ENCODE measurements at regions not wholly inside any gene's neighbourhood (a gene's known extent, or its start where the extent isn't known, plus 50 kb on each side); places are given as distances from the start of the nearest gene placed in this dataset.

DNA sequence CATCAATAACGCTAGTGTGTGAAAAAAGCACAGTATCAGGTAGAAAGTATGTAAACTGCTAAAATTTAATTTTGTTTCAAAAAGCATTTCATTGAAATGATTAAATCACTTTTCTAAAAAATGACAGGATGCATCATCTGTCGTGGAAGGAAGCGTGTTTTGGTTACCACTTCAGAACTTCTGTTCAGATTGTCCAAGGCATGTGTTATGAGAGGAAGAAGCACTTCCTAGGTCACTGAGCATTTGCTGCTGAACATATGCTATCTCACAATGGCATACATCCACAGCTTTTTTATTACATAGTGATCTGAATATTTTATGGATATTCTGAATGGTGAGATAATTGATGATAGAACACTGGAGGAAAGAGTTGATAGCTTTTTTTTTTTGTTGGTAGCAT lies 737.5 kb downstream of the SATB2 start:
- Histone ChIP-seq H2AFZ (ENCODE audit: low read depth) (no peak overlapping the region), H3K79me2 (ENCODE audit: insufficient read depth) (no peaks in the 10 kb centered on the region), H4K20me1 (ENCODE audit: insufficient read depth) (no peaks in the 10 kb centered on the region), H3F3A (replicated peaks; ENCODE audit: insufficient read depth) (no peaks in the 10 kb centered on the region), H3K4me2 (no peak overlapping the region), H3K4me3 (ENCODE audit: low read depth in 2 of 2, low read length in 1 of 2) (no peak overlapping the region), H3K27me3 (ENCODE audit: insufficient read depth) (no peaks in the 10 kb centered on the region), H3K9me3 (no peaks in the 10 kb centered on the region), H3K9ac (no peak overlapping the region), H3K4me1 (ENCODE audit: control insufficient read depth in 1 of 2, insufficient read depth in 2 of 2, low read depth in 1 of 2, low read length in 1 of 2) (no peaks in the 10 kb centered on the region), H3K36me3 (replicated peaks in 1 of 2; ENCODE audit: control insufficient read depth in 1 of 2, insufficient read depth in 2 of 2, low read length in 1 of 2) (no peaks in the 10 kb centered on the region), H3K27ac (ENCODE audit: low read depth in 2 of 2, low read length in 1 of 2) (no peak overlapping the region), H3K9me2 (no peaks in the 10 kb centered on the region)
- POLR2A ChIA-PET: no interaction called here
- CTCF ChIA-PET: interaction anchor here (0.6 to 1.1 kb wide), 2 partner anchors 20 to 411 kb away, joined by 3 read pairs; no protein-coding TSS in a partner anchor
- 38% methylated on average over 3 of the region's 3 CpGs for WGBS (ENCODE audit: low lambda C conversion rate)
- no peak for DNase-seq
- no peak for TF ChIP-seq TCF12 (IDR thresholded peaks at IDR 0.05)
- no peak for TF ChIP-seq RXRA (IDR thresholded peaks at IDR 0.05; ENCODE audit: borderline replicate concordance, low read depth)
- no peak for TF ChIP-seq SIN3A (IDR thresholded peaks at IDR 0.05; ENCODE audit: borderline replicate concordance, low read depth, low read length)
- no peak for TF ChIP-seq ELF1 (IDR thresholded peaks at IDR 0.05)
- no peak for TF ChIP-seq RAD21 (IDR thresholded peaks at IDR 0.05; ENCODE audit: low read length)
- TF ChIP-seq, protein P1, sequence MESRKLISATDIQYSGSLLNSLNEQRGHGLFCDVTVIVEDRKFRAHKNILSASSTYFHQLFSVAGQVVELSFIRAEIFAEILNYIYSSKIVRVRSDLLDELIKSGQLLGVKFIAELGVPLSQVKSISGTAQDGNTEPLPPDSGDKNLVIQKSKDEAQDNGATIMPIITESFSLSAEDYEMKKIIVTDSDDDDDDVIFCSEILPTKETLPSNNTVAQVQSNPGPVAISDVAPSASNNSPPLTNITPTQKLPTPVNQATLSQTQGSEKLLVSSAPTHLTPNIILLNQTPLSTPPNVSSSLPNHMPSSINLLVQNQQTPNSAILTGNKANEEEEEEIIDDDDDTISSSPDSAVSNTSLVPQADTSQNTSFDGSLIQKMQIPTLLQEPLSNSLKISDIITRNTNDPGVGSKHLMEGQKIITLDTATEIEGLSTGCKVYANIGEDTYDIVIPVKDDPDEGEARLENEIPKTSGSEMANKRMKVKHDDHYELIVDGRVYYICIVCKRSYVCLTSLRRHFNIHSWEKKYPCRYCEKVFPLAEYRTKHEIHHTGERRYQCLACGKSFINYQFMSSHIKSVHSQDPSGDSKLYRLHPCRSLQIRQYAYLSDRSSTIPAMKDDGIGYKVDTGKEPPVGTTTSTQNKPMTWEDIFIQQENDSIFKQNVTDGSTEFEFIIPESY (IDR thresholded peaks at IDR 0.05; ENCODE audit: borderline replicate concordance, low read depth): no peak
- TF ChIP-seq MXI1 (IDR thresholded peaks at IDR 0.05; ENCODE audit: low read depth, low read length): no peak

DNA sequence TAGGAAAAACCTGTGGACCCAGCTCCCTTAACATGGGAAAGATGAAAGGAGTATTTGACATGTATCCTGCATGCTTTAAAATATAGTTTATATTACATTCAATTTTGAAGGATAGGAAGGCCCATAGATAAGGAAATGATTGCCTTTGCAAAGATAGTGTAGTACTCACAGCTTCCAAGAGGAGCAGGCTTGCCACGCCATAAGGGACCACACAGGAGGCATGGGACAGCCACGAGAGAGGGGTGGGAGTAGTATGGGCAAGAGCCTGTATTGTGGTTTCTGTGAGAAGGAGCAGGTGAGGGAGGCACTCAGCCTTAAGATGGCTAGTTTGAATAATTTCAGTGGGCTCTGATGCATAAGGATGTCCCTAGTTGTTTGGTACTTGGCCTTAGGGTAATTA lies 740.3 kb downstream of the SATB2 start:
- H3F3A ChIP-seq (replicated peaks; ENCODE audit: insufficient read depth): no peaks in the 10 kb centered on the region
- no peak overlapping the region for H3K4me3 ChIP-seq (ENCODE audit: low read depth in 2 of 2, low read length in 1 of 2)
- H3K79me2 ChIP-seq (ENCODE audit: insufficient read depth): no peaks in the 10 kb centered on the region
- H3K27ac ChIP-seq (ENCODE audit: low read depth in 2 of 2, low read length in 1 of 2): no peak overlapping the region
- H3K36me3 ChIP-seq (replicated peaks in 1 of 2; ENCODE audit: control insufficient read depth in 1 of 2, insufficient read depth in 2 of 2, low read length in 1 of 2): no peaks in the 10 kb centered on the region
- H3K9ac ChIP-seq: no peak overlapping the region
- no peaks in the 10 kb centered on the region for H3K9me3 ChIP-seq
- CTCF ChIA-PET: no interaction called here
- WGBS (ENCODE audit: low lambda C conversion rate): 10% methylated on average over 2 of the region's 2 CpGs
- DNase-seq: no peak
- no peaks in the 10 kb centered on the region for H3K9me2 ChIP-seq
- TF ChIP-seq SIN3A (IDR thresholded peaks at IDR 0.05; ENCODE audit: borderline replicate concordance, low read depth, low read length): no peak
- no peak for TF ChIP-seq PBX3 (IDR thresholded peaks at IDR 0.05)
- TF ChIP-seq, protein P2, sequence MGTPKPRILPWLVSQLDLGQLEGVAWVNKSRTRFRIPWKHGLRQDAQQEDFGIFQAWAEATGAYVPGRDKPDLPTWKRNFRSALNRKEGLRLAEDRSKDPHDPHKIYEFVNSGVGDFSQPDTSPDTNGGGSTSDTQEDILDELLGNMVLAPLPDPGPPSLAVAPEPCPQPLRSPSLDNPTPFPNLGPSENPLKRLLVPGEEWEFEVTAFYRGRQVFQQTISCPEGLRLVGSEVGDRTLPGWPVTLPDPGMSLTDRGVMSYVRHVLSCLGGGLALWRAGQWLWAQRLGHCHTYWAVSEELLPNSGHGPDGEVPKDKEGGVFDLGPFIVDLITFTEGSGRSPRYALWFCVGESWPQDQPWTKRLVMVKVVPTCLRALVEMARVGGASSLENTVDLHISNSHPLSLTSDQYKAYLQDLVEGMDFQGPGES (IDR thresholded peaks at IDR 0.05; ENCODE audit: low read depth, low read length): no peak
- TF ChIP-seq USF1 (IDR thresholded peaks at IDR 0.05; ENCODE audit: borderline replicate concordance, low read depth): no peak
- no peak for TF ChIP-seq EZH2phosphoT487 (IDR thresholded peaks at IDR 0.05; ENCODE audit: borderline replicate concordance, low read depth)
- TF ChIP-seq RXRA (IDR thresholded peaks at IDR 0.05; ENCODE audit: borderline replicate concordance, low read depth): no peak
- TF ChIP-seq FOSL2 (IDR thresholded peaks at IDR 0.05; ENCODE audit: borderline replicate concordance, low read depth): no peak
- TF ChIP-seq YY1 (IDR thresholded peaks at IDR 0.05; ENCODE audit: low read depth): no peak
- TF ChIP-seq NRF1 (IDR thresholded peaks at IDR 0.05; ENCODE audit: low read depth, low read length): no peak
- TF ChIP-seq SMC3 (IDR thresholded peaks at IDR 0.05; ENCODE audit: low read depth, low read length): no peak
- H3K4me1 ChIP-seq (ENCODE audit: control insufficient read depth in 1 of 2, insufficient read depth in 2 of 2, low read depth in 1 of 2, low read length in 1 of 2): no peaks in the 10 kb centered on the region
- POLR2A ChIA-PET: no interaction called here
- H3K27me3 ChIP-seq (ENCODE audit: insufficient read depth): no peaks in the 10 kb centered on the region
- no peak overlapping the region for H3K4me2 ChIP-seq
- H4K20me1 ChIP-seq (ENCODE audit: insufficient read depth): no peaks in the 10 kb centered on the region
- no peak overlapping the region for H2AFZ ChIP-seq (ENCODE audit: low read depth)
